Osteocyte (in vitro differentiated cells): ENCODE measurements at regions not wholly inside any gene's neighbourhood (a gene's known extent, or its start where the extent isn't known, plus 50 kb on each side); places are given as distances from the start of the nearest gene placed in this dataset.

ENCODE experiments used
- DNase-seq: peaks from one replicate; pipeline ENCODE4 v3.0.0; 2021; ENCODE audit warnings: mixed read lengths; ENCODE audit not compliant: unreplicated experiment; ENCODE audit errors: extremely low spot score
- H3K27ac Mint-ChIP-seq: one replicate; pipeline ENCODE4 v1.8.0; 2021; ENCODE audit warnings: mild to moderate bottlenecking, mixed read lengths; ENCODE audit not compliant: unreplicated experiment
- H3K27me3 Mint-ChIP-seq: one replicate; pipeline ENCODE4 v1.8.0; 2021; ENCODE audit warnings: mixed read lengths; ENCODE audit not compliant: unreplicated experiment
- H3K36me3 Mint-ChIP-seq: one replicate; pipeline ENCODE4 v1.8.0; 2021; ENCODE audit warnings: mixed read lengths; ENCODE audit not compliant: unreplicated experiment
- H3K4me1 Mint-ChIP-seq: one replicate; pipeline ENCODE4 v1.8.0; 2021; ENCODE audit warnings: mixed read lengths; ENCODE audit not compliant: unreplicated experiment
- H3K4me3 Mint-ChIP-seq: one replicate; pipeline ENCODE4 v1.8.0; 2021; ENCODE audit warnings: mild to moderate bottlenecking, moderate library complexity, mixed read lengths; ENCODE audit not compliant: unreplicated experiment
- H3K9me3 Mint-ChIP-seq: one replicate; pipeline ENCODE4 v1.8.0; 2021; ENCODE audit warnings: mixed read lengths; ENCODE audit not compliant: unreplicated experiment
- CTCF ChIP-seq: fragments of 200-600 bp; sonication (generic); IDR thresholded peaks from 2 replicates; pipeline ENCODE4 v1.5.0; 2021; ENCODE audit warnings: antibody characterized with exemption, mild to moderate bottlenecking, moderate library complexity

- Mint-ChIP-seq H3K36me3 (no peaks in the 10 kb centered on the region), H3K4me1 (no peaks in the 10 kb centered on the region), H3K27ac (no peak overlapping the region), H3K27me3 (no peaks in the 10 kb centered on the region), H3K9me3 (no peaks in the 10 kb centered on the region), H3K4me3 (no peak overlapping the region)
- no peak for TF ChIP-seq CTCF
- peak; percentile 42 for DNase-seq
These were observed 108.4 kb upstream of the TBX20 start for GRCh38 chr7:35362341-35362740.

DNA sequence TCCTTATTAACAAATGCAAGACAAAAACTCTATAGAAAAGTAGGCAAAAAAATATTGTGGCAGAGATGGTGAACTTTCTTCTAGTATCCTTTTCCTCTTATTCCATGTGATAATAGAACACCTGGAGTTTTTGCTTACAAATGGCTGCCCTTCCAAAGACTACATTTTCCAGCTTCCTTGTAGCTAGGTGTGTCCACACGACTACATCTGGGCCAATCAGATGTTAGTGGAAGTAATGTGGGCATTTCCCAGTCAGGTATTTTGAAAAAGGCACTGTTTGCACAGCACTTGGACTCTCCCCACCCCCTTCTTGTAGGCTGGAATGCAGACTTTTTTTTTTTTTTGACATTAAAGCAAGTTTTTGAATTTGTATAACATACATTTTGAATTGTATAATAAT is 105.5 kb upstream of the TBX20 start:
- H3K4me1 Mint-ChIP-seq, result no peaks in the 10 kb centered on the region
- TF ChIP-seq CTCF, result no peak
- H3K27ac Mint-ChIP-seq, result no peak overlapping the region
- H3K4me3 Mint-ChIP-seq, result no peak overlapping the region
- no peaks in the 10 kb centered on the region for H3K9me3 Mint-ChIP-seq
- H3K27me3 Mint-ChIP-seq, result no peaks in the 10 kb centered on the region
- no peaks in the 10 kb centered on the region for H3K36me3 Mint-ChIP-seq
- DNase-seq, result no peak

DNA sequence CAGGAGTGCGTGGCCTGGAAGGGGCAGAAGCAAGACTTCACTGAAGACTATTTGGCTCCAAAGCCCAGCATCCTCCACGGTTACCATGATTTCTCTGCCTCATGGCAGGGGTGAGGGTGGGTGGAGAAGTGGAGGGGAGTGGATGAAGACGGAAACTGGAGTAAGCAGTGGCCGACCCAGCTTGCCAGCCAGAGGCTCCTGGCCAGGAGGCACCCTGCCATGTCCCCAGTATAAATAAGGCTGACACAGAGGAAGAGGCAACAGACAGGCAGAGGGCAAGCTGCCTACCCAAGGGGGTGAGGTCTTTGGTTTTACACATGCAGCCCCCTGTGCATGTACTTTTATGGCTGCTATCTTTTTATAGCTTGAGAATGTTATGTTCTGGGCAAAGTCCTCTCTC is 102.6 kb upstream of the TBX20 start:
- DNase-seq, result no peak
- TF ChIP-seq CTCF, result no peak
- Mint-ChIP-seq H3K27ac (no peak overlapping the region), H3K36me3 (no peaks in the 10 kb centered on the region), H3K4me3 (no peak overlapping the region), H3K9me3 (no peaks in the 10 kb centered on the region), H3K27me3 (no peaks in the 10 kb centered on the region), H3K4me1 (no peaks in the 10 kb centered on the region)

DNA sequence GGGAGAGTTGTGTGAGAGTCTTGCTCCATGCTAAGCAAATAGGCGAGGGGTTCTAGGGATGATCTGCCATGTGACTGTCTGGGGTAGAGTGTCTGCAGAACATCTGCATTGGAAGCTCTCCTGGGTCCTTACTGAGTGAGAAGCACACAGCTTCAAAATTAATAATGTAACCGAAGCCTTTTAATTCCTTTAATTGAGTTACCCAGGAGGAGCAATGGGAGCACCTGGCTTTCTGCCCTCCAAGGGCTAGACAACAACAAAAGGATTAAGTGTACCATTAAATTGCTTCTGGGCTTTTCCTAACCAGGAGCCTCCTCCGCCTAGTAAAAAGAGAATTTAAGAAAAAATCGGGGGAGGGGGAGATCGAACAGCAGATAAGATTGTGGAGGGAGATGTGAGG is 102.0 kb upstream of the TBX20 start:
- TF ChIP-seq CTCF, result no peak
- H3K4me1 Mint-ChIP-seq, result no peaks in the 10 kb centered on the region
- no peak for DNase-seq
- H3K36me3 Mint-ChIP-seq, result no peaks in the 10 kb centered on the region
- no peak overlapping the region for H3K27ac Mint-ChIP-seq
- H3K9me3 Mint-ChIP-seq, result no peaks in the 10 kb centered on the region
- H3K27me3 Mint-ChIP-seq, result no peaks in the 10 kb centered on the region
- H3K4me3 Mint-ChIP-seq, result no peak overlapping the region

GRCh38 chr7:35355199-35355598 is 101.3 kb upstream of the TBX20 start:
- H3K4me1 Mint-ChIP-seq, result no peaks in the 10 kb centered on the region
- no peaks in the 10 kb centered on the region for H3K27me3 Mint-ChIP-seq
- no peak overlapping the region for H3K4me3 Mint-ChIP-seq
- no peaks in the 10 kb centered on the region for H3K9me3 Mint-ChIP-seq
- H3K27ac Mint-ChIP-seq, result no peak overlapping the region
- no peak for DNase-seq
- no peaks in the 10 kb centered on the region for H3K36me3 Mint-ChIP-seq
- no peak for TF ChIP-seq CTCF
